ENCODE measurements at regions not wholly inside any gene's neighbourhood (a gene's known extent, or its start where the extent isn't known, plus 50 kb on each side); places are given as distances from the start of the nearest gene placed in this dataset.
"Not testable (repeated sequence)": the region's sequence is repeated elsewhere in the genome, so short reads cannot be mapped to it uniquely, and the experiment has no call there.

- intact Hi-C loops (cut with DNase I) = no loop called here
- TF ChIP-seq, protein P1, sequence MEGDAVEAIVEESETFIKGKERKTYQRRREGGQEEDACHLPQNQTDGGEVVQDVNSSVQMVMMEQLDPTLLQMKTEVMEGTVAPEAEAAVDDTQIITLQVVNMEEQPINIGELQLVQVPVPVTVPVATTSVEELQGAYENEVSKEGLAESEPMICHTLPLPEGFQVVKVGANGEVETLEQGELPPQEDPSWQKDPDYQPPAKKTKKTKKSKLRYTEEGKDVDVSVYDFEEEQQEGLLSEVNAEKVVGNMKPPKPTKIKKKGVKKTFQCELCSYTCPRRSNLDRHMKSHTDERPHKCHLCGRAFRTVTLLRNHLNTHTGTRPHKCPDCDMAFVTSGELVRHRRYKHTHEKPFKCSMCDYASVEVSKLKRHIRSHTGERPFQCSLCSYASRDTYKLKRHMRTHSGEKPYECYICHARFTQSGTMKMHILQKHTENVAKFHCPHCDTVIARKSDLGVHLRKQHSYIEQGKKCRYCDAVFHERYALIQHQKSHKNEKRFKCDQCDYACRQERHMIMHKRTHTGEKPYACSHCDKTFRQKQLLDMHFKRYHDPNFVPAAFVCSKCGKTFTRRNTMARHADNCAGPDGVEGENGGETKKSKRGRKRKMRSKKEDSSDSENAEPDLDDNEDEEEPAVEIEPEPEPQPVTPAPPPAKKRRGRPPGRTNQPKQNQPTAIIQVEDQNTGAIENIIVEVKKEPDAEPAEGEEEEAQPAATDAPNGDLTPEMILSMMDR (IDR thresholded peaks at IDR 0.05) = no peak
- TF ChIP-seq POLR2AphosphoS5 (IDR thresholded peaks at IDR 0.05) (no peak), POLR2A (IDR thresholded peaks at IDR 0.05) (no peak), EP300 (IDR thresholded peaks at IDR 0.05) (no peak)
- Histone ChIP-seq H3K27ac (no peak overlapping the region), H3K4me1 (no peaks in the 10 kb centered on the region), H3K9me3 (no peaks in the 10 kb centered on the region), H3K36me3 (no peaks in the 10 kb centered on the region), H3K4me3 (no peak overlapping the region), H3K27me3 (no peaks in the 10 kb centered on the region)
- DNase-seq = no peak
- 78 to 82% methylated on average over 1 of the region's 1 CpG for WGBS, 2 donors
These were observed 61.9 kb upstream of the ADGRL2 start for GRCh38 chr1:81738875-81739274.

GRCh38 chr1:81733480-81733879 is 67.3 kb upstream of the ADGRL2 start:
- TF ChIP-seq EP300 (IDR thresholded peaks at IDR 0.05) (no peak), POLR2AphosphoS5 (IDR thresholded peaks at IDR 0.05) (no peak), POLR2A (IDR thresholded peaks at IDR 0.05) (no peak)
- TF ChIP-seq, protein P1 (IDR thresholded peaks at IDR 0.05) = no peak
- H3K36me3 ChIP-seq = no peaks in the 10 kb centered on the region
- H3K4me3 ChIP-seq = no peak overlapping the region
- no peak overlapping the region for H3K27ac ChIP-seq
- intact Hi-C loops (cut with DNase I) = no loop called here
- H3K4me1 ChIP-seq = no peaks in the 10 kb centered on the region
- H3K27me3 ChIP-seq = no peaks in the 10 kb centered on the region
- H3K9me3 ChIP-seq = no peaks in the 10 kb centered on the region
- 90 to 91% methylated on average over 2 of the region's 2 CpGs for WGBS, 2 donors
- DNase-seq = no peak

GRCh38 chr1:81731989-81732388 is 68.7 kb upstream of the ADGRL2 start:
- Histone ChIP-seq H3K4me3 (no peak overlapping the region), H3K36me3 (no peaks in the 10 kb centered on the region), H3K9me3 (no peaks in the 10 kb centered on the region), H3K27ac (no peak overlapping the region), H3K4me1 (no peaks in the 10 kb centered on the region), H3K27me3 (no peaks in the 10 kb centered on the region)
- TF ChIP-seq POLR2AphosphoS5 (IDR thresholded peaks at IDR 0.05) (no peak), EP300 (IDR thresholded peaks at IDR 0.05) (no peak), POLR2A (IDR thresholded peaks at IDR 0.05) (no peak)
- TF ChIP-seq, protein P1 (IDR thresholded peaks at IDR 0.05) = no peak
- DNase-seq = no peak
- intact Hi-C loops (cut with DNase I) = no loop called here

DNA sequence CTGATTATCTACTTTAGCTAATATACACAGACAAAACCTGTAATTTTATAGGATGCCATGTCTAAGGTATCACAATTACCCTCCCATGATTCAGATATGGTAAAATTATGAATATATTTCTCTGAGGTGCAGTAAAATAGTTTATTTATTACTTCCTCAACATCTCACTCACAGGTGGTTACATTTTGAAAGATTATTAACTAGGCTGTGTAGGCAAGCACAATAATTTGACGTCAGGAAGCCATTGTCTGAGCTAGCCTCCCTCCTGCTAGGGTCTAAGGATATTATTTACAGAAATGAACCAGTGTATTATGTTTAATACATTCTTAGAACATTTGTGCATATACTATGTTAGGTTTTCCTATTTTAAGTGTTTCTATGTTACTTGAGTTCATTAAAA is 69.9 kb upstream of the ADGRL2 start:
- Histone ChIP-seq H3K9me3 (no peaks in the 10 kb centered on the region), H3K36me3 (no peaks in the 10 kb centered on the region), H3K4me1 (no peaks in the 10 kb centered on the region), H3K27me3 (no peaks in the 10 kb centered on the region), H3K27ac (no peak overlapping the region), H3K4me3 (no peak overlapping the region)
- TF ChIP-seq, protein P1 (IDR thresholded peaks at IDR 0.05) = no peak
- TF ChIP-seq POLR2AphosphoS5 (IDR thresholded peaks at IDR 0.05) = no peak
- TF ChIP-seq POLR2A (IDR thresholded peaks at IDR 0.05) = no peak
- WGBS, 2 donors = 23 to 74% methylated on average over 1 of the region's 1 CpG
- no peak for DNase-seq
- intact Hi-C loops (cut with DNase I) = no loop called here

GRCh38 chr1:81730299-81730698 is 70.4 kb upstream of the ADGRL2 start:
- intact Hi-C loops (cut with DNase I) = not testable (repeated sequence)

More at GRCh38 chr1:81730299-81730698, 70.4 kb upstream of the ADGRL2 start:
- DNase-seq, H3K4me1 ChIP-seq, H3K27me3 ChIP-seq, H3K4me3 ChIP-seq, H3K9me3 ChIP-seq, H3K36me3 ChIP-seq, H3K27ac ChIP-seq: not testable (repeated sequence)
- 88 to 89% methylated on average over 7 of the region's 7 CpGs for WGBS, 2 donors

Data from sigmoid colon (tissue), 6 donors.